ENCODE measurements at regions not wholly inside any gene's neighbourhood (a gene's known extent, or its start where the extent isn't known, plus 50 kb on each side); places are given as distances from the start of the nearest gene placed in this dataset.

DNA sequence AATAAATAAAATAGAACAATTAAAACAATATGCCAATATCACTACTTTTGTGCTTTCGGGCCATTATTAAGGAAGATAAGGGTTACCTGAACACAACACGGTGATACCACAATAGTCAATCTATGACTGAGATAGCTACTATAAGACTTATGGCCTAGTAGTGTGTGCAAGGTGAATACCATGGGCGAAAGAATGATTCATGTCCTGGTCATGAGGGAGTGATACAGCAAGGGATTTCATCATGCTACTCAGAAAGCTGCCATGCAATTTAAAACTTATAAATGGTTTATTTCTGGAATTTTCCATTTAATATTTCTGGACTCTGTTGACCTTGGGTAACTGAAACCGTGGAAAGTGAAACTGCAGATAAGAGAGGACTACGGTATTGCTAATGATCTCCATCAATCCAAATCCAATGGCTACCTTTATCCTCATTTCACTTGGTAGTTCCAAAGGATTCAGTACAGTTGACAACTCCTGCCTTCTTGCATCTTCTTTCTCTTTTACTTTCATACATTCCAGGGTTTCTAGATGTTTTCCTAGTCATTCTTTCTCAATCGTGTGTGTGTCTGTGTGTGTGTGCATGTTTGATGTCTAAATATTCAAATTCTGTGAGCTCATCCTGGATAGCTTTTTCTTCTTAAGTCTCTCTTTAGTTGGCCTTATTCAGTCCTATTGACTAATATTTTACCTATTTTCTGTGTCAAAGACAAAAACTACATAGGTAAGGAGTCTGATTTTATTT is 100.5 kb upstream of the MAGI2 start:
- WGBS, 2 donors: 85 to 90% methylated on average over 6 of the region's 6 CpGs
- DNase-seq: no peak

DNA sequence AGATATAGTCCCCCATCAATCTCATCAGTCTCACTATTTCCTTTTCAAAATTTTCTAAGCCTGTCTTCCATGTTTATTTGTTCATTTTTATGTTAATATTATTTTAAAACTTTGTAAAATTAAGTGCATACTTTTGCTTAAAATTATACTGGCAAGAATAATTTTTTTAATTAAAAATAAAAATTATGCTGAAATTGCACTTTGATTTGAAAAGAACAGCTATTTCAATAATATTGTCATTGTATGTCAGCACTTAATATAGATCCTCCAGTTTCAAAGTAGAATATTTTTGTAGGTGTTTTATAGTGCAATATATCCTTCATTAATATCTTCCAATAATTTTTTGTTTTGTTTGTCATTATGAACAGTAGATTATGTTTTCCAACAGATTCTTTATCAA is 99.0 kb upstream of the MAGI2 start:
- Histone ChIP-seq H3K9me3 (no peaks in the 10 kb centered on the region), H3K36me3 (no peaks in the 10 kb centered on the region), H3K4me3 (no peak overlapping the region), H3K4me1 (no peaks in the 10 kb centered on the region), H3K27ac (no peak overlapping the region), H3K27me3 (no peaks in the 10 kb centered on the region)
- TF ChIP-seq, protein P1, sequence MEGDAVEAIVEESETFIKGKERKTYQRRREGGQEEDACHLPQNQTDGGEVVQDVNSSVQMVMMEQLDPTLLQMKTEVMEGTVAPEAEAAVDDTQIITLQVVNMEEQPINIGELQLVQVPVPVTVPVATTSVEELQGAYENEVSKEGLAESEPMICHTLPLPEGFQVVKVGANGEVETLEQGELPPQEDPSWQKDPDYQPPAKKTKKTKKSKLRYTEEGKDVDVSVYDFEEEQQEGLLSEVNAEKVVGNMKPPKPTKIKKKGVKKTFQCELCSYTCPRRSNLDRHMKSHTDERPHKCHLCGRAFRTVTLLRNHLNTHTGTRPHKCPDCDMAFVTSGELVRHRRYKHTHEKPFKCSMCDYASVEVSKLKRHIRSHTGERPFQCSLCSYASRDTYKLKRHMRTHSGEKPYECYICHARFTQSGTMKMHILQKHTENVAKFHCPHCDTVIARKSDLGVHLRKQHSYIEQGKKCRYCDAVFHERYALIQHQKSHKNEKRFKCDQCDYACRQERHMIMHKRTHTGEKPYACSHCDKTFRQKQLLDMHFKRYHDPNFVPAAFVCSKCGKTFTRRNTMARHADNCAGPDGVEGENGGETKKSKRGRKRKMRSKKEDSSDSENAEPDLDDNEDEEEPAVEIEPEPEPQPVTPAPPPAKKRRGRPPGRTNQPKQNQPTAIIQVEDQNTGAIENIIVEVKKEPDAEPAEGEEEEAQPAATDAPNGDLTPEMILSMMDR (IDR thresholded peaks at IDR 0.05): no peak
- intact Hi-C loops (cut with DNase I): no loop called here
- ATAC-seq (no peak), DNase-seq (no peak)

More for the DNA sequence above, 100.5 kb upstream of the MAGI2 start:
- TF ChIP-seq, protein P1 (IDR thresholded peaks at IDR 0.05): no peak
- intact Hi-C loops (cut with DNase I): no loop called here
- Histone ChIP-seq H3K9me3 (no peaks in the 10 kb centered on the region), H3K27ac (no peak overlapping the region), H3K36me3 (no peaks in the 10 kb centered on the region), H3K4me1 (no peaks in the 10 kb centered on the region), H3K27me3 (no peaks in the 10 kb centered on the region), H3K4me3 (no peak overlapping the region)
- no peak for ATAC-seq

DNA sequence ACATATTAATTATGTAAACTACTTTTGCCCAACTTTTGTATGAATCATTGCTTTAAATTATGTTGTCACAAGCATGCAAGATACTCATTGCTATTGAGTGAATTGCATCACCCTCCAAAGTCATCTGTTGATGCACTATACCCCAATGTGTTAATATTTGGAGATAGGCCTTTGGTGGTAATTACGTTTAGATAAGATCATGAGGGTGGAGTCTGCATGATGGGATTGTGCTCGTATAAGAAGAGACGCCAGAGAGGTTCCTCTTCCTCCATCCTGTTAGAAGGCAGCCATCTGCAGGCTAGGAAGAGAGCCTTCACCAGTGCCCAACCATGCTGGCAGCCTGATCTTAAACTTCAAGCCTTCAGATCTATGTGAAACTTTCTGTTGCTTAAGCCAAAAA is 95.3 kb upstream of the MAGI2 start:
- ATAC-seq: no peak
- WGBS, 2 donors: 38 to 54% methylated on average over 3 of the region's 3 CpGs
- no peaks in the 10 kb centered on the region for H3K9me3 ChIP-seq
- TF ChIP-seq, protein P1 (IDR thresholded peaks at IDR 0.05): no peak
- intact Hi-C loops (cut with DNase I): no loop called here
- no peak for DNase-seq
- H3K27ac ChIP-seq: no peak overlapping the region
- no peaks in the 10 kb centered on the region for H3K4me1 ChIP-seq
- no peaks in the 10 kb centered on the region for H3K27me3 ChIP-seq
- no peak overlapping the region for H3K4me3 ChIP-seq
- H3K36me3 ChIP-seq: no peaks in the 10 kb centered on the region

DNA sequence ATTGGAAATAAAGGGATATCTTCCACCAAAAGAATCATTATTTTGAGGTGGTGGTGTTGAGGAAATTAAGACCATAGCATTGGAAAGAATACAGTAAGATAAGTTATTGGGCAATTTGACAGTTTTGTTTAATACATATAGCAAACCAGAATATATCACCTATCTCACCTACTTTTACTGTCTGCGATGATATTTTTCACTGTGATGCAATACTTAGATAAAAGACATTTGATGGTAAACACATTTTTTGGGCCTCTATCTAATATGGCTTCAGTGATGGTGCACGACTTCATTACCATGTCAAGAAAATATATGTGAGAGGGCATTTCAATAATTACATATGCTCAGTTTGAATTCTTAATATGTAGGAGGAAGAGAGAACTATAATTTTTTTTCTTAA is 93.7 kb upstream of the MAGI2 start:
- no peak overlapping the region for H3K4me3 ChIP-seq
- H3K4me1 ChIP-seq: no peaks in the 10 kb centered on the region
- no peaks in the 10 kb centered on the region for H3K9me3 ChIP-seq
- TF ChIP-seq, protein P1 (IDR thresholded peaks at IDR 0.05): no peak
- WGBS, 2 donors: 85 to 94% methylated on average over 2 of the region's 2 CpGs
- H3K36me3 ChIP-seq: no peaks in the 10 kb centered on the region
- no peak overlapping the region for H3K27ac ChIP-seq
- H3K27me3 ChIP-seq: no peaks in the 10 kb centered on the region
- intact Hi-C loops (cut with DNase I): no loop called here
- ATAC-seq (no peak), DNase-seq (no peak)
